ENCODE measurements at regions not wholly inside any gene's neighbourhood (a gene's known extent, or its start where the extent isn't known, plus 50 kb on each side); places are given as distances from the start of the nearest gene placed in this dataset.
"Not testable (repeated sequence)": the region's sequence is repeated elsewhere in the genome, so short reads cannot be mapped to it uniquely, and the experiment has no call there.

GRCh38 chr5:62960781-62961180 lies 382.2 kb downstream of the LRRC70 start:
- DNase-seq = no peak

- no peak for DNase-seq
These were observed 378.0 kb downstream of the LRRC70 start for GRCh38 chr5:62956597-62956996.

- no peak for DNase-seq
These were observed 376.0 kb downstream of the LRRC70 start for GRCh38 chr5:62954578-62954977.

DNA sequence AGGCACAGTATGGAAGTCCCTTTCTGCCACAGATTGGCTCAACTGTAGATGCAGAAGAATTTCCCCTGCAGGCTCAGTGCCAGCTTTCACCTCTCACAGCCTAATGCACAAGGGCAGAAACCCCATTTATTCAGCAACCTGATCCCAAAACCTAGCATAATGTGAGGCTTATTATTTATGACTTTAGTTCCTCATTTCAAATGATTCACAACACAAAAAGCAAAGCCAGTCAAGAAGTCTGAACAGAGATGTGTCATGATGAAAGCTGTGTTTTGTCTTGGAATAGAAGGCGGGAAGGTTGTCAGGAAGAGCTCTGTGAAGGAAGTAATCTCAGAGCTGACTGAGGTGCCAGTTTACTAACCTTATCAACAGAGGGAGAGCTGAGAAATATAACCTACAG lies 369.7 kb downstream of the LRRC70 start:
- no peak for DNase-seq

DNA sequence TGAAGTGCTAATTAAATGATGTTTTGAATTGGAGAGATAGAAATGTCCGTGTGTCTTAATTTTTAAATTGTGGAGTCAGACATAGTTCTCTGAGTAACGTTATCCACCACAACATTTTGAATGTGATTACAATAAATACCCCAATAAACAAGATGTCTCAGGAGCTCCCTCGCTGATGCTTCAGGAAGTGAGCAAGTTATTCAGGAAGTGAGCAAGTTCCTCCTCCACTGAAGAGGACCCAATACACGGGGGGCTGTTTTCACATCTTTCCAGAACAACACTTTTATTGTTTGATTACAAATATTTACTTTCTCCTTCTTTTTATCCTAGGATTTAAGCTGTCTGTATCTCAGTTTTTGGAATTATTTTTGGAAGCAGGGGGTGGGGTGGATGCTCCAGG lies 363.8 kb downstream of the LRRC70 start:
- DNase-seq = no peak

DNA sequence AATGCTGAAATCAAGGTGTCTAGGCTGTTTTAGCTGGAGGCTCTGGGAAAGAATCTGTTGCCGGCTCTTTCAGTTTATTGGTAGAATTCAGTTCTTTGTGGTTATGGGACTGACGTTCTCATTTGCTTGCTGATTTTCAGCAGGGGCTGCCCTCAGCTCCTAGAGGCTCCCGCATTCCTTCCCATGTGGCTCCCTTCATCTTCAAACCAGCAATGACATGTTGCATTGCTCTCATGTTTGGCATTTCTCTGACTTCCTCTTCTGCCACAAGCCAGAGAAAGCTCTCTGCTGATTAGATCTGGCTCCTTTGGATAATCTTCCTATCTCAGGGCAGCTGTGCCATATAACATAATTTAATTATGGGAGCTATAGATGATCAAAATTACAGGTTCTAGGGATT lies 360.3 kb downstream of the LRRC70 start:
- DNase-seq = no peak

DNA sequence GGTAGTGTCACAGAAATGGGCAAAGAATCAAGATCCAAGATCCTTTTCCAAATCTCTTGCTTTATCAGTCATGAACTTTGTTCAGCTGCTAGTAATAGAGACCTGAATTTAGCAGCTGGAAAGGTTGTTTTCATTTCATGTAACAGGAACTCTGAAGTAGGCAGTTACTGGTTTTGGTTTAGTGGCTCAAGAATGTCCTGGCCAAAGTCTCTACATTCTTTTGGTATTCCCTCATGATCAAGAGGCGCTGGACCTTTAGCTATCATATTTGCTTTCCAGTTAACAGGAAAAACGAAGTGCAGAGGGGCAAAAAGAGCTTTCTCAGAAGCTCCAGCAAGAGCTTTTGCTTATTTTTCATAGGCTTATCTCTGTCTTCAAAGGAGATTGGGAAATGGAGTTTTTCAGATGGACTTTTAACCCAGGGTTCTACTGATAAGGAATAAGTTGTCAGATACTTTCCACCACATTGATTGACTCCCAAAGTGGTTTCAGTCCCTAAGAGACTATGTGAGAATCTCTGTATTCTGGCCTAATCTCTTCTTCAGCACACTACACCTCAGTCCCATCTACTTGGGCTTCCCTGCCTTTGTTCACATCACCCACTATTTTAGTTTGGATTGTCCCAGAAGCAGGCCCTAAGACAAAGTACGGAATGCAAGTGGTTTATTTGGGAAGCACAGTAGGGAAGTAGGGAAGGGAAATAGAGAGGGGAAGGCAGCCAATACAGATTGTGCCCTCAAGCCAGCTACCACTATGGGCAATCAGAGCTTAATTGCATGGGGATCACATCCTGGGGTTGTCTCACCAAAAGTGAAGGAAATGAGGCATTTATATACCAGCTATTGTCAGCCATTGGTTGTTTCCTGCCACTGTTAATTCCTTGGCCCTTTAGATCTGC lies 359.3 kb downstream of the LRRC70 start:
- DNase-seq = no peak

DNA sequence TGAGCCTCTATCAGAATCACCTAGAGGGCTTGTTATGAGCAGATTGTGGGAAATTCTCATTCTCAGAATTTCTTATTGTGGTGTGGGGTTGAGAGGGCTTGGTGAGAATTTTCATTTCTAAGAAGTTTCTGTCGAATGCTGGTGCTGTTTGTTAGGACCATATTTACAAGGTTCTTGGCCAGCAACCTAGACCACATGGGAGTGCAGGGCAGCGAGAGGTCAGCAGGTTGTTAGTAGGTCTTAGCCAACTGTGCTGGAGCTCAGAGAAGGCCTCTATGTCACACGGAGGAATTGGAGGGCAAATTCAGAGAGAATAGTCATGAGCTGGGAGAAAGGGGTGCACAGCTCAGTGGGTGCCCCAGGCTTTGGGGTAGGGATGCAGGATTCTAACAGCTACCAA lies 357.0 kb downstream of the LRRC70 start:
- no peak for DNase-seq

GRCh38 chr5:62934319-62934718 lies 355.7 kb downstream of the LRRC70 start:
- no peak for DNase-seq

DNA sequence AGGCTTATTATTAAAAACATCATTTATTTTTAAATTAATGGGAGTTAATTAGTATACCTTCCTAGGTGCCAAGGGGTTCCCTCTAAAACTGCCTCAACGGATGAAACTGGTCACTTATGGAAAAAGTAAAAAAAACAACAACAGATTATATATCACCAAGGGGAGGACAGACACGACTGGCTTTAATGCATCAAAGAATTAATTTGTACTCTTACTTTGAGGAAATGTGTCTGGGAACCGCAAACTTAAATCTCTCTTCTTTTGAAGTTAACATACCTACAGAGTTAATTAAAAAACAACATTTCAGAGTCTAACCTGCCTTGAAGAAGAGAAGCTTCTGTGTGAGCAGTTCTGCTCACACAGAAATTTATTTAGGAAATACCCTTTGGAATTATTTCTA lies 354.6 kb downstream of the LRRC70 start:
- no peak for DNase-seq

DNA sequence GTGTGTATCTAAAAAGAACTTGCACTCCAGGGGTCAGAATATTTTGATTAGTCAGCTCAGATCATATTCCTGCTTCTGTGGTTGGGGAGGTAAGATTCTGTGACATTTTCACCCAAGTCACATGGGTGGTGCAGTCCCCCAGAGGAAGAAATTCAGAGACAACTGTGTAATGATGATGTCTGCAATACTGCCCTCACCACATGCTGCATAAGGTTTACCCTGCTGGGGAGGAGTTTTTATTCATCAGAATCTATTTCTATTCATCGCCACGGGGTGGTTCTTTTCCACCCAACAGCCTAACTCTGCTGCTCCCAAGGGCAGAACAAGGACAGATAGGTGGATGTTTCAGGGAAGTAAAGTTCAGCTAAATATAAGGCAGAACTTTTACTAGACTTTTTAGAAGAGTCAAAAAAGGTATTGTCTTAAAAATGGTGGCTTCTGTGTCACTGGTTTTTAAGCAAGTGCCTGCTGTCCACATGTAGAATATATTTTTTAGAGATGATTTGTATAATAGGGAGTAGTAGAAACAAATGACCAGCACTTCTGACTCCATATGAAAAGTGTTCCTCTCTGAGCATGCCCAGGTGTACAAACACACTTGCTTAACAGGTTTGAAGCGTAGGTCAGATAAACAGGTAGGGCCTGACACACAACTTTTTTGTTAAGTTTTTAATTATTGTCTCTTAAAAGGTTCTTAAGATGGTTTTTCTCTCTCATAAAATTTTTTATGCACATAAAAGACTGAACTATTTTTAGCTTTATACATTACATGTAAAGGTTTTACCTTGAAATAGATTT lies 352.7 kb downstream of the LRRC70 start:
- no peak for DNase-seq

DNA sequence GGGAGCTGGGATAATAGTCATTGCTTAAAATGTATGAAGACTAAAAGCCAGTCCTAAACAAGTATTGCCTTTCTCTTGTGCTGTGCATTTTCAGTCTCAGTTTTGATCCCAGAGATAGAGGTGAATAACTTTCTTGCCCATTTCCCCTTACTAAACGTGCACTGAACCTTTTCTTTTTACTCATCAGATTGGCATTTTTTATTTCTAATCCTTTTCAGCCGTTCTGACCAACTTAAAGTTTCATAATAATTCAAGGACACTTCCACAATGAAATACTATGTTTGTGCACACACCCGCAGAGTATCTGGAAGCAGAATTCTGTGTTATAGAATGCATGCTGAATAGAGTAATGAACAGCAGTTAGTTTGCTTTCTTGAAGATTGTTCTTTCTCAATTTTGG lies 343.6 kb downstream of the LRRC70 start:
- no peak for DNase-seq

DNA sequence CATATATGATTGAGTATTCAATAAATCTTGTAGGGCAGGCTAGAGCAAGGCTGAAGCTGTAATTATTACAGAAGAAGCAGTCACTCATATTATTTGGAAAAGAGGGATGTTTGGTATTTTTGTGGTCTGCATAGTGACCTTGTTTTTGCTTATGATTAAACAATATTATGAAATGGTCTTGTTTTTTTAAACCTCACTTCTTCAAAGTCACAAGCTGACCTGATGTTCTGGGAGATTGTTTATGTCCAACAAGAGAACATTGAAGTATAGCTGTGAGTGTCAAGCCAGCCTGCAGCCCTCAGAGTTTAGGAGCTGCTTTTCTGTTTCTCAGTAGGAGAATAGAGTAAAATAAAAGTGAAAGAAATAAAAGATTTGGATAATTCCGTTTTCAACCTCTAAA lies 342.2 kb downstream of the LRRC70 start:
- DNase-seq = no peak

GRCh38 chr5:62909326-62909725 lies 330.7 kb downstream of the LRRC70 start:
- no peak for DNase-seq

DNA sequence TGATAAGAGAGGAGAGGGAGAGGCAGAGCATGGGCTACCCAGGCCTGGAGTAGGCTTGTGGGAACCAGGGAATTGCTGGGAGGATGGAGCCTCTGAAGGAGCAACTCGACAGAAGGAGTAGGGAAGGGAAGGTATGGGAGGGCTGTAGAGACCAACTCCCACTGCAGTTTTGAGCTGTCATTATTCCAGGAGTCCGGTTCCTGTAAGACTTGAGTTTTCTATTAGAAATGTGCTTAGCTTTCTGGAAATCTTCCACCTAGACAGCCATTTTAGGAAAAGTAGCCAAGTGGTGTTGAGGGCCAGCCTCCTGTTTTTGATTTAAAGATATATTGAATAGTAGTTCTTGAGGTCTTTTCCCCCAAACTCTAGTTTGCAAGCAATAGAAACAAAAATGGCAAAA lies 323.5 kb downstream of the LRRC70 start:
- DNase-seq = no peak

DNA sequence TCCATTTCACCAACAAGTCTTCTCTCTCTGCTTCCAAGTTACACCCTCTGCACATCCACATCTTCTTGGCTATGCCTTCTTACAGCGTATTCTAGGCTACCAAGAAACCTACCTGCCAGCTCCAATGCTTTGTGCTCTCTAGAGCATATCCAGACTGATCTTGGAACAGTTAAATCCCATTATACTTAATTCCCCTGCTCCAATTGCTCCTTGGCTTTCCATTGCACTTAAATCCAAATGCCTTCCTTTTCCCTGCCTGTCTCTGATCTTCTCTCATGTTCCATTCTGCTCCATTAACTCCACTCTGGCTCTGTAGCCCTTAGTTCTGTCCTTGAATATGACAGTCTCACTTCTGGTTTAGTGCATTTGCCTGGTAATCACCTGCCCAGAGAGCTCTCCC lies 322.4 kb downstream of the LRRC70 start:
- DNase-seq = no peak

DNA sequence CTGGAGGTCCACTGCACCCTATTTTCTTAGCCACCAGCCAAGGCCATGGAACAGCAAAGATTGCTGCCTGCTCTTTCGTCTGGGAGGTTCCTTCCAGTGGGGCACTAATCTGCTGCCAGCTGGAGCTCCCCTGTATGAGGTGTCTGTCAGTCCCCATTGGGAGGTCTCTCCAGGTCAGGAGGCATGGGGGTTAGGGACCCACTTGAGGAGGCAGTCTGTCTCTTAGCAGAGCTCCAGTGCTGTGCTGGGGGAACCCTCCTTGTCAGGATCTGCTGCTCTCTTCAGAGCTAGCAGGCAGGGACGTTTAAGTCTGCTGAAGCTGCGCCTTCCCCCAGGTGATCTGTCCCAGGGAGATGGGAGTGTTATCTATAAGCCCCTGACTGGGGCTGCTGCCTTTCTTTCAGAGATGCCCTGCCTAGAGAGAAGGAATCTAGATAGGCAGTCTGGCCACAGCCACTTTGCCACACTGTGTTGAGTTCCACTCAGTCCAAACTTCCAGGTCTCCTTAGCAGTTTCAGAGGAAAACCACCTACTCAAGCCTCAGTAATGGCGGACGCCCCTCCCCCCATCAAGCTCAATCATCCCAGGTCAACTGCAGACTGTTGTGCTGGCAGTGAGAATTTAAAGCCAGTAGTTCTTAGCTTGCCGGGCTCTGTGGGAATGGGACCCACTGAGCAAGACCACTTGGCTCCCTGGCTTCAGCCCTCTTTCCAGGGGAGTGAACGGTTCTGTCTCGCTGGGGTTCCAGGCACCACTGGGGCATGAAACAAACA lies 317.7 kb downstream of the LRRC70 start:
- DNase-seq = no peak

DNA sequence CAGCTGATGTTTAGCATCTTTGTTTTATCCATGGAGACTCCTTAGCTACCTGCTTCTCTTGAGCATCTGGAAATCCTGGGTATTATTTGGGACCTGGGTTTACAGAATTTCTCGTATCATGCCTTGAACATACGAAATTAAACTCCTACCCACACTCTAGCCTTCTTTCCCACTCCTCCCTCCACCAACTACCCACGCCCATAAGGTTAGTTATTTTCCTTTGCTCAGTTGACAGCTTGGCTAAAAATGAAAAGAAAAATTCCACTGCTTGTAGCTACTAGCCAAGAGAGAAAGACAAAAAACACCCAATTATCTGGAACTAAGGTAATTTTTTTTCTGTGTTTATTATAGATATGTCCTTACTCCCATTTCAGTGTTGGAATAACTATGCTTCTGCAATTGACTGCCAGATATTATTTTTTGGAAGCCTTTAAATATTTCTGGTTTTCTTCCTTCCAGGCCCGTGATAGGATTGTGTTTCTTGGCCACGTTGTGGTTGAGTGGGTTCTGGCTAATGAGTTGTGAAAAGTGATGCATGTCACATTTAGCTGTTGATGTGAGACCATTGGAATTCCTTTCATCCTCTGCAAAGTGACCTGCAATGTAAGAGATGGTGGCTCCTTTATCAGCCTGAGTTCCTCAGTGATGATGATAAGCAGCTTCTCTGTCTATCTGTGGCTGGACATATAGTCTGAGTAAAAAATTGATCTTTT lies 308.1 kb downstream of the LRRC70 start:
- DNase-seq = no peak

DNA sequence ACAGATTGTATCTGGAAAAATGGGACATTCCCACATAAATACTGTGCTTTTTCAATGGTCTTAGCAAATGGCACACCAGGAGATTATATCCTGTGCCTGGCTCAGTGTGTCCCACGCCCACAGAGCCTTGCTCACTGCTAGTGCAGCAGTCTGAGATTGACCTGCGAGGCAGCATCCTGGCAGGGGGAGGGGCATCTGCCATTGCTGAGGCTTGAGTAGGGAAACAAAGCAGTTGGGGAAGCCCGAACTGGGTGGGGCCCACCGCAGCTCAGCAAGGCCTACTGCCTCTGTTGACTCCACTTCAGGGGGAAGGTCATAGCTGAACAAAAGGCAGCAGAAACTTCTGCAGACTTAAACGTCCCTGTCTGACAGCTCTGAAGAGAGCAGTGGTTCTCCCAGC lies 258.7 kb downstream of the LRRC70 start:
- not testable (repeated sequence) for DNase-seq

DNA sequence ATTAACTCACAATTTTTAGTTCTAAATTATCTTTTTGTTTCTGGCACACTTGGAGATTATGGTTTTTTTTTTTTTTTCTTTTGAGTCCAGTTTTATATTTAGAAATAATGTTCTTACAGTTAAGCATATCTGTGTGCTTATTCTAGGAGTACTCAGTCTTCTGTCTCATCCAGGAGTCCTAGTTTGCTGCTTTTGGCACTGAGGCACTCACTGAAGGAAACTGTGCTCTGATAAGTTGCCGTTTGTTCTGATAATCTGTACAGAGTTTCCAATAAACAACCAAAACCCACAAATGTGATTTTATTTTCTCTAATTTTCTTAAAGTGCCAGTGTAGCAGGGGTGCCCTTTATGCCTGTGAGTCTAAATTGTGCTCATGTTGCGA lies 251.0 kb downstream of the LRRC70 start:
- no peak for DNase-seq

- DNase-seq = no peak
These were observed 250.4 kb downstream of the LRRC70 start for GRCh38 chr5:62828742-62829603.

Measured in suppressor macrophage (primary cell).